SK-N-SH treated with all-trans-retinoic acid at 6 μM for 48 hours (cell line): ENCODE measurements at regions not wholly inside any gene's neighbourhood (a gene's known extent, or its start where the extent isn't known, plus 50 kb on each side); places are given as distances from the start of the nearest gene placed in this dataset.

Source experiments
- CSDC2 ChIP-seq: fragments of 250-450 bp; sonication (Bioruptor Pico); IDR thresholded peaks from 2 replicates; pipeline ENCODE4 v1.5.0; 2020; ENCODE audit warnings: mild to moderate bottlenecking, moderate library complexity
- PPARA ChIP-seq: fragments of 250-450 bp; sonication (Bioruptor Pico); IDR thresholded peaks from 2 replicates; pipeline ENCODE4 v1.5.0; 2020; ENCODE audit warnings: mild to moderate bottlenecking, borderline replicate concordance
- TCF4 ChIP-seq: fragments of 250-450 bp; sonication (Bioruptor Pico); IDR thresholded peaks from 2 replicates; pipeline ENCODE4 v1.8.0; 2021; ENCODE audit warnings: mild to moderate bottlenecking, moderate library complexity, borderline replicate concordance
- ZFP3 ChIP-seq: fragments of 250-450 bp; sonication (Bioruptor Pico); IDR thresholded peaks from 2 replicates; pipeline ENCODE4 v1.5.0; 2020; ENCODE audit warnings: mild to moderate bottlenecking, moderate library complexity
- ZNF565 ChIP-seq: fragments of 450-650 bp; formaldehyde crosslinking; conservative IDR thresholded peaks from 2 replicates; pipeline ENCODE4 v1.5.0; 2020; ENCODE audit warnings: low read depth, mild to moderate bottlenecking, moderate library complexity
- ZNF70 ChIP-seq: fragments of 450-650 bp; formaldehyde crosslinking; IDR thresholded peaks from 2 replicates; pipeline ENCODE4 v1.5.0; 2020; ENCODE audit warnings: mild to moderate bottlenecking, moderate library complexity
- ZNF8 ChIP-seq: fragments of 450-650 bp; formaldehyde crosslinking; IDR thresholded peaks from 2 replicates; pipeline ENCODE4 v1.5.0; 2020; ENCODE audit warnings: mild to moderate bottlenecking, moderate library complexity
- TF ChIP-seq, protein P1 (sequence below): fragments of 250-450 bp; sonication (Bioruptor Pico); IDR thresholded peaks from 2 replicates; pipeline ENCODE4 v1.8.0; 2020; ENCODE audit warnings: mild to moderate bottlenecking, moderate library complexity, borderline replicate concordance
- TF ChIP-seq, protein P2 (sequence below): fragments of 250-450 bp; sonication (Bioruptor Pico); IDR thresholded peaks from 2 replicates; pipeline ENCODE4 v1.5.1; 2020; ENCODE audit warnings: low read depth, mild to moderate bottlenecking, moderate library complexity

DNA sequence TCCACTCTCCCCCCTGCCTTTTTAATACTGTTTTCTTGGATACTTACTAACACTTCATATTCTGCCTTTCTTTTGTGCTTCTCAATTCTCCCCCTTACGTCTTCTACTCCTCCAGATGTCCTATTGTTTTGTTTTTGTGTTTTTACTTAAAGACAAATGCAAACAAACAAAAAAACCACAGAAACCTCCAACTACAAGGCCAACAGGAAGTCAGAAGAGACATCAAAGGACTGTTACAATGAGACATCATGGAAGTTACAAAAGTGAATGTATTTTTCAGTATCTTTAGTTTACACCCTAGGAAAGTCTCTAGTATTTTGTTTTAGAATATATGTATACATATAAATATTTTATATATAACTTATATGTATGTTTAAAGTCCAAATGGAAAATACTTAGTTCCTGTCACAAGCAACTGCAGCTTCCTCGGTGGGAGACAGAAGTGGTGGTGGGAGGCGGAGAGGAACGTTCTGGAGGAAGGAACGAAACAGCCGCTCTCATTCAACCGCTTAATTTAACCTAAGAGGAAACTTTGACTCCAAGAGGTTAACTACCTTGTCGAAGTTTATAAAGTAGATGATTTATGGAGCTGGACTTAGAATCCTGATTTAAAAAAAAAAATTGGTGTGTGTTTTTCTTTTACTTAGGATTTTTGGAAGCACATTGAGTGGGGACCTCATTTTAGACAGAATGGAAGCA lies 168.9 kb upstream of the PDE10A start:
- TF ChIP-seq, protein P1, sequence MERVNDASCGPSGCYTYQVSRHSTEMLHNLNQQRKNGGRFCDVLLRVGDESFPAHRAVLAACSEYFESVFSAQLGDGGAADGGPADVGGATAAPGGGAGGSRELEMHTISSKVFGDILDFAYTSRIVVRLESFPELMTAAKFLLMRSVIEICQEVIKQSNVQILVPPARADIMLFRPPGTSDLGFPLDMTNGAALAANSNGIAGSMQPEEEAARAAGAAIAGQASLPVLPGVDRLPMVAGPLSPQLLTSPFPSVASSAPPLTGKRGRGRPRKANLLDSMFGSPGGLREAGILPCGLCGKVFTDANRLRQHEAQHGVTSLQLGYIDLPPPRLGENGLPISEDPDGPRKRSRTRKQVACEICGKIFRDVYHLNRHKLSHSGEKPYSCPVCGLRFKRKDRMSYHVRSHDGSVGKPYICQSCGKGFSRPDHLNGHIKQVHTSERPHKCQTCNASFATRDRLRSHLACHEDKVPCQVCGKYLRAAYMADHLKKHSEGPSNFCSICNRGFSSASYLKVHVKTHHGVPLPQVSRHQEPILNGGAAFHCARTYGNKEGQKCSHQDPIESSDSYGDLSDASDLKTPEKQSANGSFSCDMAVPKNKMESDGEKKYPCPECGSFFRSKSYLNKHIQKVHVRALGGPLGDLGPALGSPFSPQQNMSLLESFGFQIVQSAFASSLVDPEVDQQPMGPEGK (CRISPR knock-in tag): no peak
- TF ChIP-seq CSDC2 (CRISPR knock-in tag) (no peak), ZNF8 (no peak), ZNF70 (CRISPR knock-in tag) (no peak), TCF4 (no peak), PPARA (CRISPR knock-in tag) (no peak), ZNF565 (CRISPR knock-in tag) (no peak), ZFP3 (CRISPR knock-in tag) (no peak)
- TF ChIP-seq, protein P2, sequence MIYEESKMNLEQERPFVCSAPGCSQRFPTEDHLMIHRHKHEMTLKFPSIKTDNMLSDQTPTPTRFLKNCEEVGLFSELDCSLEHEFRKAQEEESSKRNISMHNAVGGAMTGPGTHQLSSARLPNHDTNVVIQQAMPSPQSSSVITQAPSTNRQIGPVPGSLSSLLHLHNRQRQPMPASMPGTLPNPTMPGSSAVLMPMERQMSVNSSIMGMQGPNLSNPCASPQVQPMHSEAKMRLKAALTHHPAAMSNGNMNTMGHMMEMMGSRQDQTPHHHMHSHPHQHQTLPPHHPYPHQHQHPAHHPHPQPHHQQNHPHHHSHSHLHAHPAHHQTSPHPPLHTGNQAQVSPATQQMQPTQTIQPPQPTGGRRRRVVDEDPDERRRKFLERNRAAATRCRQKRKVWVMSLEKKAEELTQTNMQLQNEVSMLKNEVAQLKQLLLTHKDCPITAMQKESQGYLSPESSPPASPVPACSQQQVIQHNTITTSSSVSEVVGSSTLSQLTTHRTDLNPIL (CRISPR knock-in tag): no peak
